GM04504 (cell line): ENCODE measurements at regions not wholly inside any gene's neighbourhood (a gene's known extent, or its start where the extent isn't known, plus 50 kb on each side); places are given as distances from the start of the nearest gene placed in this dataset.

ENCODE experiments used
- DNase-seq: peaks from one replicate; pipeline ENCODE4 v3.0.0-alpha.2; 2012; ENCODE audit warnings: low read depth

GRCh38 chr7:155138204-155138603, 68.1 kb downstream of the HTR5A start:
- no peak for DNase-seq

GRCh38 chr7:155141562-155141961, 71.4 kb downstream of the HTR5A start:
- DNase-seq, result no peak

DNA sequence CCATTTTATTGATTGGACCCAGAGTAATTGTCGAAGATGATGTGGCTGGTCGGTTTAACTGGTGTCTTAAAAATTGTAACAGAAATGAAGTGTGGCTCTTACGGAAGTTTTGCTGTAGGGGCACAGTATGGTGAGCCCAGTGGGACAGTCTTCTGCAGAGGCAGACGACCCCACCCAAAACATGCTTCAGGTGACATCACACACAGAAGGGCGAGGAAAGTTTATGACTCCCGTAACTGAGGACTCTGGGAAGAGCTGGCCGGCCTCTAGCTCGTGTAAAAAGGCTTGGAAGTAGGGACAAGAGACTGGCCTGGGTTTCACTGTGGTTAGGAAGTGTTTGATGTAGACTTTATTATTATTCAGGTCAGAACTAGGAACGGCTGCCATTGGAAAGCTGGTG, 73.3 kb downstream of the HTR5A start:
- no peak for DNase-seq

DNA sequence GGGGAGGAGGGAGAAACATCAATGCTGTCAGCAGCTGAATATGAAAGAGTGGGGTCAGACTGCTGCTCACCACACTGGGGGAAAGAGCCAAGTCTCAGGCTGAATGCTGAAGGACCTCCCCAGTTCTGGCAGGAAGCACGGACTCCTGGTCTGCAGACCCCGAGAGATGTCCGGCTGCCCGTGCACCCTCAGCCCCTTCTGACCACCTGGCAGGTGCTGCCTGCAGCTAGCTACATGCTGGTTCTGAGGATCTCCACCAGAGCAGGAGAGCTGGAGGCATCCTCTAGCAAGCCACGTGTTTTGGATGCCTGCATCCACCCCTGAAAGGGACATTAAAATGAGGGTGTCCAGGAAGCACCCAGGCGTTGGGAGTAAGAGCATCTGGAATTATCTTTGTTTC, 74.2 kb downstream of the HTR5A start:
- DNase-seq, result no peak

GRCh38 chr7:155145477-155146255, 75.5 kb downstream of the HTR5A start:
- no peak for DNase-seq

DNA sequence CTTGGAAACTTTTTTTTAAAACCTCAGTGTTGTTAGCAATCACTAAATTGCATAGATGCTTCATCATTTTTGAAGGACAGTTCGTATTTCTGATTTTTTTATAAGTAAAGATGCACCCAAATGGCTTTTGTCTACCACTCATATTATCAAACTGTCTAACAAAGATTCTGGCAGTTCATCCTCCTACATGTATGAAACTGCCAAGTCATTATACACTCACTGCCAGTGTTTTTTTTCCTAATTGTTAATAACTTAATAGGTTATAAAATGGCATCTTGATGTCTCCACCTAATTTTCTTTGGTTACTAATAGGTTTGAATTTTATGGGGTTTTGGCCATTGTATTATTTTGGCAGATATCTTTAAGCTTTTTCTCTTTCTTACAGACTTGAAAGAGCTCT, 77.0 kb downstream of the HTR5A start:
- no peak for DNase-seq

DNA sequence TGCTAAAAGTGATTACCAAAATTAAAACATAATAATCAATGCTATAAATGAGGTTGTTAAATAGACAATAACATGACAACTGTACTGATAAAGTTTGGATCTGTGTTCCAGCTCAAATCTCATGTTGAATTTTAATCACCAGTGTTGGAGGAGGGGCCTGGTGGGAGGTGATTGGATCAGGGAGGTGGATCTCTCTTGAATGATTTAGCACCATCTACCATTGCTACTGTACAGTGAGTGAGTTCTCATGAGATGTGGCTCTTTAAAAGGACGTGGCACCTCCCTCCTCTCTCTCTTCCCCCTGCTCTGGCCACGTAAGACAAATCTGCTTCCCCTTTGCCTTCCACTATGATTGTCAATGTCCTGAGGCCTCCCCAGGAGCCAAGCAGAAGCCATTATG, 77.5 kb downstream of the HTR5A start:
- no peak for DNase-seq

DNA sequence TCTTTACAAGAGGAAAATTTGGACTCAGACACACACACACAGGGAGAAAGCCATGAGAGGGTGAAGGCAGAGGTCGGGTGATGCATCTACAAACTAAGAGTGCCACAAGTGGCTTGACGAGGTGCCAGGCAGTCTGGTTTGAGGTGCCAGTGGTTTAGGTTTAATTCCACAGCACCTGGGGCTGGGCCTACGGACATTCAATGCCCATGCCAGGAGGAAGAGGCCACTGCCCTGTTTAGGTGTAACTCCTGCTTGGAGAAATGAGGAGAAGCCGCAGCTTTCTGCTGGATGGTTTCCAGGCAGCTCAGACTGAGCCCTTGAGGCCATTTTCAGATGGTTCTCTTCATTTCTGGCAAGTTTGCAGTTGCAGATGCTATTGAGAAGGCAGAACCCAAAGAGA, 83.6 kb downstream of the HTR5A start:
- DNase-seq, result no peak

DNA sequence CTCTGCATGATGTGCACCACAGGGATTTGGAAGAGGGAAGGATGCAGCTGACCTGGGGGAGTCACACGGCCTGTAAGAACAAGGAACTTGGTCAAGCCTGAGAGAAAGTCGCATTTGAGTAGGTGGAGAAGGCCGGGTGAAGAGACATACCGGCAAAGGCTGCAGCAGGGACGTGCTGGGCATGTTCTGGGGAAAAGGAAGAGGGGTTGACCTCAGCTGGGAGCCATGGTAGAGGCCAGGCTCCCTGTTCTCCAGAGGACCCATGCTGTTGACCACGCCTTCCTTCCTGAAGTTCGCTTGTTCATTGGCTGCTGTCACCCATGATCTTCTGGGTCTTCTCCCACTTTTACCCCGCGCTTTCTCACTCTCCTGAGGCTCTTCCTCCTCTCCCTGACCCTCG, 84.5 kb downstream of the HTR5A start:
- DNase-seq, result no peak

DNA sequence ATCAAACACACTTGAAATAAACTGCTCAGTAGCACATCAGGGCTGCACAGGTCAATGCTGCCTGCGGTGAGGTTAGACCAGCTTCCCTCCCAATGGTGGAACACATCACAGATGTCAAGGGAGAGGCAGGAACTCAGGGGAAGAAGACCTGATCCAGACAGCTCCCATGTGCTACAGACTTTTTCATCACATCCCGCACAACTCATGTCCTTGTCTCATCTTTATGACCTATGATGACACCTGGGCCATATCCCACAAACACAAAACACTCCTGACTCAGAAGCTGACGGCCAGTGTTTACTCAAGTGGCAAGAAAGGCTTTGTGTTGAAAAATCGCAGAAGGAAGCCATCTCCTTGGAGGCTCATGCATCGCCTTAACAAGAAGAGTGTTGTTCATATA, 91.6 kb downstream of the HTR5A start:
- DNase-seq, result no peak

- no peak for DNase-seq
These were observed 92.3 kb downstream of the HTR5A start for GRCh38 chr7:155162422-155162821.

GRCh38 chr7:155163696-155164095, 93.6 kb downstream of the HTR5A start:
- DNase-seq, result no peak

GRCh38 chr7:155164316-155164715, 94.2 kb downstream of the HTR5A start:
- DNase-seq, result no peak

DNA sequence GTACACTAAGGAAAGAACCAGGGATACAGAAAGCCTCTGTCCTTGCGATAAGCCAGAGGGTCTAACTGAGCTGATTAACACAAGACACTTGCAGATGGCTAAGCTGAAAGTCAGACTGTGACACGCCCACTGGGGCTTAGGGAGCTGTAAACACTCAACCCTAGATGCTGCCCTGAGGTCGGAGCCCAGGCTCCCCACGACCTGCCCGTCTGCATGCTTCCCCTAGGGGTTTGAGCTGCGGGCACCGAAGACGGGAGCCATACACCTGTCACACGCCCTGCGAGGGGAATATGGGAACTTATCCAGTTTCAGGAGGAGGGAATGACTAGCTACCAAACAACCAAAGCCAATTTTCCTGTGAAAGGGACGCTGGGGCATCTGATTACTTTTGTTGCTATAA, 96.0 kb downstream of the HTR5A start:
- DNase-seq, result no peak

- peak; percentile 97 for DNase-seq
These were observed 96.7 kb downstream of the HTR5A start for GRCh38 chr7:155166673-155167370.

- DNase-seq, result no peak
These were observed 97.7 kb downstream of the HTR5A start for GRCh38 chr7:155167706-155168365.

DNA sequence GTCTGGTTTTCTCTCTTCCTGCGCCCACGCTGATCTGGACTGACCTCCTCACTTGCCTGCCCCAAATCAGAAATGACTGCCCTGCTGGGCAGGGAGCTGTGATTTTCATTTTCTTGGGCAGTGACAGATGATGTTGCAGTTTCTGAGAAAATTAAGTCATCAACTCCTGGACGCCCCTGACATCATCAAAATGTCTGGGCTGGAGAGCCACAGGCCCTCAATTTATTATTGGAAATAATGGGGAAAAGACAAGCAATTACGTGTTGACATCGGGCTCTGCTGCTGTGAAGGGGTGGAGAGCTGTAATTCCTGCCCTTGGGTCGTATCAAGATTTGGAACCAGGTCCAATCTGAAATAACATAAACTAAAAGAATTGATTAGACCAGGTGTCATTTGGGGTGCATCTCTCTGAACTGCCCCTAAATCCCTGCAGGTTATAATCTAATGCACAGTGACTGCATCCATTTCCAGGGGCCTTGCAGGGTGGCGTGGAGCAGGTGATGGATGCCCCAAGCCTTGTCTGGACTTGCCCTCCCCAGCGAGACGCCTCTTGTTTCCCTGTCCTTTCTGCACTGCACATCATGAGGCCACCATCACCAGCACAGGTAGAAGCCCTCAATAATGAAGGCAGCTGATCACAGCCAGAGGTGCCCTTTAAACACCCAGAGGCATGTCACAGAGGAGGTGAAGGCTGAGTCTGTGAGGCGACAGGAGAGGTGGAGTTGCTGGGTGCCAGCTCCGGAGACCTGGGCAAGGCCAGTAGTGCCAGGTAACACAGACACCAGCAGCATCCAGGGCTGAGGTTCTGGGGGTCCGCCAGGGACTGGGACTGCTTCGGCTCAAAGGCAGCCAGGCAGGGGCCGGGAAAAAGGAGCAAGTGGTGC, 98.7 kb downstream of the HTR5A start:
- DNase-seq, result no peak

DNA sequence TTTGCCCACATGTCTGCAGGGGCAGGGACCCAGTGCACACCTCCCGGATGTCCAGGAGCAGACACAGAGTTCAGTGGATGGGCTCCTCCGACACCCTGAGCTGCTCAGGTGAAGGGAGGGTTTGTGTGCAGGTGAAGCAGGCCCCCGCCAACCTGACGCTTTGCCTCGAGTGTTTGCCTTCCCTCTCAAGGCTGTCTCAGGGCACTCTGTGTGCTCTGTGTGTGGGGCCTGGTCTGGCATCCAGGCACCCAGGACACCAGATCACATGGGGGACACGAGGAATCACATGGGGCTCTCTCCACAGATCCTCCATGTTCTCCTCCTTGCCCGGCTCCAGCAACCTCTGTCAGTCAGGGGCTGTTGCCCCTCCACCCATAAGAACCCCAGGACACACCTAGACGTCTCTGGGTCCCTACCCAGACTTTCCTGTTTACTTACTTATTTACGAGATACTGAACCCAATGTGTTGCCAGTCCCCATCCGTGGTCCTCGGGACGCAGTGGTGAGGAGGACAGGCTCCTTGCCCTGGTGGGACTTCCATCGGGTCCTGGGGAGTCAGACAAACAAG, 99.5 kb downstream of the HTR5A start:
- DNase-seq, result no peak

GRCh38 chr7:155170331-155170730, 100.2 kb downstream of the HTR5A start:
- no peak for DNase-seq

DNA sequence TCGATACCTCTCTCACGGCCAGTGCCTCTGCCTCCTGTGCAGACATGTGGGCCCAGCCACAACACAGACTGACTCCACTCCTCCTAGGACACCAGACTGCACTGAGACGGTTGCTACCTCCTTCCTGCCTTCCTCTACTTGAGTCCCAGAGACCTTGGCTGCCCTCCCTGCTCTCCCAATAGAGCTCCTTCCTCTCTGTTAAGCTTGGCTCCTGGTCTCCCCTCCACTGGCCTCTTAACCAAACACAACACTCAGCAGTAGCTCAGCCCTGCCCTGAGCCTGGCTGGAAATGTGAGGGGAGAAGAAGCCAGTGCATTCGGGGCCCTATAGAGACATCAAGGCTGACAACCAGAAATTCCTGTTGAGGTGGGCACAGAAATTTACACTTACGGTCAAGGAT, 102.0 kb downstream of the HTR5A start:
- no peak for DNase-seq

GRCh38 chr7:155173905-155174304, 103.8 kb downstream of the HTR5A start:
- DNase-seq, result no peak

DNA sequence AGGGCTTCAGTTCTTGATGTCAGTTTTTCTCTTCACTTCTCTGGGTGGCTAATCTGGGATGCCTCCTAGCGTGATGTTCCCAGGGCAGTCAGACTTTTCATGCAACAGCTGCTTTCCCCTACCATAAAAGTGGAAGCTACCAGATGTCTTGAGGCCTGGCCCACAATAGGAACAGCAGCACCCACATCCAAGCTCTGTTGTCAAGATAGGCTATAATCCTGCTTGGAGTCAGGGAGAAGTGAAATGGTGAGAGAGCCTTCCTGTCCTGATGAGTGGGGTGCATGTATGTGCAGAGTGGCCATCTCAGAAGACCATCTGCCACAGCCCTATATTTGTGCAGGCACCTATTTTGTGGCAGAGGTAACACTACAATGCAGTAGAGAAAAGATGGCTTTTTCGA, 108.0 kb downstream of the HTR5A start:
- no peak for DNase-seq
